OCI-LY7 (cell line): ENCODE measurements at regions not wholly inside any gene's neighbourhood (a gene's known extent, or its start where the extent isn't known, plus 50 kb on each side); places are given as distances from the start of the nearest gene placed in this dataset.

Source experiments
- EZH2phosphoT487 ChIP-seq: fragments of 200-600 bp; sonication (generic); IDR thresholded peaks from 2 replicates; pipeline ENCODE4 v1.6.1; 2018; ENCODE audit warnings: low read depth, borderline replicate concordance, mild to moderate bottlenecking, mixed run types, antibody characterized with exemption, low read length, moderate library complexity, mixed read lengths
- TF ChIP-seq, protein P1 (sequence below): fragments of 200-600 bp; sonication (generic); conservative IDR thresholded peaks from 2 replicates; pipeline ENCODE4 v1.5.1; 2014; ENCODE audit warnings: mild to moderate bottlenecking, antibody characterized with exemption, low read length, moderate library complexity, mixed read lengths

DNA sequence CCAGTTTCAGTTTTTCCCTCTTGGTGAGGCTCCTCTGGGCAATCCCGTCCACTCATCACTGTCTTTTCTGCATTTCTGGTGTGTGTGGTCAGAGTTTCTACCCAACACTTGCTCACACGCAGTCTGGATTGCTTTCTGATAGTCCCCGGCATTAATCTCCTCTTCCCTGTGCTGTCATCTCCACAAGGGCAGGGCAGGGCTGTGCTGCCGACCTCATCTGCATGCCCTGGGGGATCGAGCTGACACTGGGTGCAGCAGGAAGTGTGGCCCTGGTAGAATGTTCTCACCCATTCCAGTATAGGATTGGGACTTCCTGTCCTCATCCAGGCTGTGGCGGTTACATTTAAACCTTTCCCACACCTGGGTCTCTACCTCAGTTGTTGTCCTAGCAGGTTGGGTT, 80.0 kb upstream of the FAM136A start:
- TF ChIP-seq, protein P1, sequence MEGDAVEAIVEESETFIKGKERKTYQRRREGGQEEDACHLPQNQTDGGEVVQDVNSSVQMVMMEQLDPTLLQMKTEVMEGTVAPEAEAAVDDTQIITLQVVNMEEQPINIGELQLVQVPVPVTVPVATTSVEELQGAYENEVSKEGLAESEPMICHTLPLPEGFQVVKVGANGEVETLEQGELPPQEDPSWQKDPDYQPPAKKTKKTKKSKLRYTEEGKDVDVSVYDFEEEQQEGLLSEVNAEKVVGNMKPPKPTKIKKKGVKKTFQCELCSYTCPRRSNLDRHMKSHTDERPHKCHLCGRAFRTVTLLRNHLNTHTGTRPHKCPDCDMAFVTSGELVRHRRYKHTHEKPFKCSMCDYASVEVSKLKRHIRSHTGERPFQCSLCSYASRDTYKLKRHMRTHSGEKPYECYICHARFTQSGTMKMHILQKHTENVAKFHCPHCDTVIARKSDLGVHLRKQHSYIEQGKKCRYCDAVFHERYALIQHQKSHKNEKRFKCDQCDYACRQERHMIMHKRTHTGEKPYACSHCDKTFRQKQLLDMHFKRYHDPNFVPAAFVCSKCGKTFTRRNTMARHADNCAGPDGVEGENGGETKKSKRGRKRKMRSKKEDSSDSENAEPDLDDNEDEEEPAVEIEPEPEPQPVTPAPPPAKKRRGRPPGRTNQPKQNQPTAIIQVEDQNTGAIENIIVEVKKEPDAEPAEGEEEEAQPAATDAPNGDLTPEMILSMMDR, result no peak
- no peak for TF ChIP-seq EZH2phosphoT487
